Mesendoderm (in vitro differentiated cells): ENCODE measurements at regions not wholly inside any gene's neighbourhood (a gene's known extent, or its start where the extent isn't known, plus 50 kb on each side); places are given as distances from the start of the nearest gene placed in this dataset.

Source experiments
- DNase-seq: peaks from one replicate; pipeline ENCODE4 v3.0.0; 2013
- H2AK5ac ChIP-seq: 2 replicates; pipeline ENCODE4 v1.6.1; 2013; ENCODE audit warnings: low read length, inconsistent platforms
- H2BK120ac ChIP-seq: 2 replicates; pipeline ENCODE4 v1.6.1; 2013; ENCODE audit warnings: low read depth, mild to moderate bottlenecking, low read length, moderate library complexity, mixed read lengths
- H2BK15ac ChIP-seq: replicated peaks from 2 replicates; pipeline ENCODE4 v1.6.1; 2013; ENCODE audit warnings: low read depth, mild to moderate bottlenecking, moderate library complexity
- H2BK5ac ChIP-seq: 2 replicates; pipeline ENCODE4 v1.6.1; 2013; ENCODE audit warnings: low read length, inconsistent platforms
- H3K18ac ChIP-seq: 2 replicates; pipeline ENCODE4 v1.6.1; 2013; ENCODE audit warnings: mild to moderate bottlenecking, low read length, mixed read lengths
- H3K23ac ChIP-seq: one replicate; pipeline ENCODE4 v1.6.1; 2013; ENCODE audit warnings: low read length
- H3K27ac ChIP-seq: 2 replicates; pipeline ENCODE4 v1.5.1; 2013; ENCODE audit warnings: low read depth, mild to moderate bottlenecking, inconsistent platforms, low read length, moderate library complexity
- H3K27me3 ChIP-seq: 2 replicates; pipeline ENCODE4 v1.6.1; 2013; ENCODE audit warnings: low read length, control low read depth, mild to moderate bottlenecking, inconsistent platforms; ENCODE audit not compliant: insufficient read depth, poor library complexity
- H3K36me3 ChIP-seq: 2 replicates; pipeline ENCODE4 v1.6.1; 2013; ENCODE audit warnings: low read length, inconsistent platforms; ENCODE audit not compliant: control insufficient read depth, insufficient read depth
- H3K4ac ChIP-seq: one replicate; pipeline ENCODE4 v1.6.1; 2013; ENCODE audit warnings: low read depth, mild to moderate bottlenecking, low read length, moderate library complexity
- H3K4me1 ChIP-seq: 2 replicates; pipeline ENCODE4 v1.6.1; 2013; ENCODE audit warnings: low read depth, low read length, inconsistent platforms; ENCODE audit not compliant: control insufficient read depth
- H3K4me2 ChIP-seq: 2 replicates; pipeline ENCODE4 v1.6.1; 2013; ENCODE audit warnings: low read length
- H3K4me3 ChIP-seq: 2 replicates; pipeline ENCODE4 v1.5.1; 2013; ENCODE audit warnings: mild to moderate bottlenecking, low read length
- H3K56ac ChIP-seq: one replicate; pipeline ENCODE4 v1.6.1; 2013; ENCODE audit warnings: low read length
- H3K79me1 ChIP-seq: 2 replicates; pipeline ENCODE4 v1.6.1; 2013; ENCODE audit warnings: low read length, inconsistent platforms
- H3K79me2 ChIP-seq: 2 replicates; pipeline ENCODE4 v1.6.1; 2013; ENCODE audit warnings: mild to moderate bottlenecking, low read length; ENCODE audit not compliant: control insufficient read depth, insufficient read depth
- H3K9ac ChIP-seq: 2 replicates; pipeline ENCODE4 v1.6.1; 2013; ENCODE audit warnings: low read length, inconsistent platforms
- H4K5ac ChIP-seq: one replicate; pipeline ENCODE4 v1.6.1; 2013; ENCODE audit warnings: low read length
- H4K8ac ChIP-seq: one replicate; pipeline ENCODE4 v1.6.1; 2013; ENCODE audit warnings: low read depth, mild to moderate bottlenecking, control low read depth, low read length, moderate library complexity
- WGBS: extraction: QIAGEN DNeasy Blood & Tissue Kit; methylation state at CpG from one replicate; pipeline ENCODE4 v1.1.7; 2013; ENCODE audit warnings: low lambda C conversion rate, missing lambda C conversion rate; ENCODE audit not compliant: insufficient coverage; ENCODE audit errors: extremely low coverage; 5-methylcytosine and 5-hydroxymethylcytosine counted together

DNA sequence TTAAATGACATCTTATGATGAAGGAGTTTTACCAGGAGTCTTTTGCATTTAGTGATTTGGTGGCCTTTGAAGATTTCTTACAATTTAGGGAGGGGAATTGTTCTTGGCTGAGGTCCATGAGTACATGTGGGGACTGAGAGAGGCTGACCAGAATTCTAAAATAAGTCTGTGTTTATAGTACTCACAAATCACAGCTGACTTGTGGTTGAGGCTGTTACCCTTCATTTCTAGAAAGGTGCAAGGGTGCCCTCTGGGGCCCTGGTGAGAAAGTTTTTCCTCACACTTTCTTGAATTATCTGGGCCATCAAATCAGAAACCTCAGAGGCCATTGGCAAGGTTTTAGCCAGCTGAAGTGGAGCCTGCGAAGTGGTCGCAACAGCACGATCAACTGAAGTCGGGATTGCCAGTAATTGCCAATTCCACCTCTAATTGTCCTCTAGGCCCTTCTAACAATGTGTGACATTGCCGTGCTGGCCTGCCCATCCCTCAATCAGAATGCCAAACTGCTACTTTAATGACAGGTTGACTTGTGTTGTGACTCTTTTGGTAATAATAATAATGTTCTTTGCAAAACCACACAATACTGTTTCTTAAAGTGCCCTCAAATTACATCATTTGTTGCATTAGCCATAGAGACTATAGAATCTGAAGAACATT is 221.6 kb downstream of the OGFRL1 start:
- H3K18ac ChIP-seq: no peak overlapping the region
- peak; percentile 82 for DNase-seq
- H4K5ac ChIP-seq: no peak overlapping the region
- H3K9ac ChIP-seq: no peak overlapping the region
- H2BK120ac ChIP-seq: no peak overlapping the region
- no peaks in the 10 kb centered on the region for H3K27me3 ChIP-seq
- no peak overlapping the region for H3K4me2 ChIP-seq
- no peaks in the 10 kb centered on the region for H3K4me1 ChIP-seq
- no peaks in the 10 kb centered on the region for H3K36me3 ChIP-seq
- no peaks in the 10 kb centered on the region for H3K79me2 ChIP-seq
- H3K4me3 ChIP-seq: no peak overlapping the region
- H2BK5ac ChIP-seq: no peak overlapping the region
- WGBS: no CpG with 5 or more reads among the region's 5 CpGs
- H3K23ac ChIP-seq: no peak overlapping the region
- no peak overlapping the region for H3K27ac ChIP-seq
- no peak overlapping the region for H3K56ac ChIP-seq
- no peak overlapping the region for H4K8ac ChIP-seq
- no peak overlapping the region for H3K4ac ChIP-seq
- H2BK15ac ChIP-seq: no peak overlapping the region
- no peaks in the 10 kb centered on the region for H3K79me1 ChIP-seq
- H2AK5ac ChIP-seq: no peak overlapping the region

DNA sequence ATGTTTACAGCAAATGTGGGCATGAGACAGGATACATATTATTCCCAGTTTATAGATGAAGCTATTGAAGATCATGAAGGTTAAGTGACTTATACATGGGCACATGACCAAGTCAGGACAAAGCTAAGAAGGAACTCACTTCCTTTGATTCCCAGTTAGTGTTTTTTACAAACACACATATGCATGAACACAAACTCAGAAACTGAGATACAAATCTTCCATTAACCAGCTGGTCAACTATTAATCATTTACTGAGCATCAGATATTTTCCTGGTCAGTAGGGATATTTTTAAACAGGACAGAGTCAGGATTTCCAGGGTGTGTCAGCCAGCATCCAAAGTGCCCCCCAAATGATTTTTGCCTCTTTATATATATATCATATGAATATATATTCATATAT is 222.2 kb downstream of the OGFRL1 start:
- H3K36me3 ChIP-seq: no peaks in the 10 kb centered on the region
- no peak overlapping the region for H3K4me2 ChIP-seq
- no peak overlapping the region for H3K4me3 ChIP-seq
- no peak overlapping the region for H4K8ac ChIP-seq
- H3K23ac ChIP-seq: no peak overlapping the region
- no peak overlapping the region for H2BK15ac ChIP-seq
- no peak overlapping the region for H3K27ac ChIP-seq
- H2AK5ac ChIP-seq: no peak overlapping the region
- no peak overlapping the region for H3K18ac ChIP-seq
- no peak overlapping the region for H3K9ac ChIP-seq
- no peaks in the 10 kb centered on the region for H3K27me3 ChIP-seq
- no peak overlapping the region for H3K4ac ChIP-seq
- no peak for DNase-seq
- no peak overlapping the region for H2BK120ac ChIP-seq
- no peak overlapping the region for H2BK5ac ChIP-seq
- H3K4me1 ChIP-seq: no peaks in the 10 kb centered on the region
- no peaks in the 10 kb centered on the region for H3K79me1 ChIP-seq
- no peak overlapping the region for H4K5ac ChIP-seq
- H3K79me2 ChIP-seq: no peaks in the 10 kb centered on the region
- no peak overlapping the region for H3K56ac ChIP-seq

DNA sequence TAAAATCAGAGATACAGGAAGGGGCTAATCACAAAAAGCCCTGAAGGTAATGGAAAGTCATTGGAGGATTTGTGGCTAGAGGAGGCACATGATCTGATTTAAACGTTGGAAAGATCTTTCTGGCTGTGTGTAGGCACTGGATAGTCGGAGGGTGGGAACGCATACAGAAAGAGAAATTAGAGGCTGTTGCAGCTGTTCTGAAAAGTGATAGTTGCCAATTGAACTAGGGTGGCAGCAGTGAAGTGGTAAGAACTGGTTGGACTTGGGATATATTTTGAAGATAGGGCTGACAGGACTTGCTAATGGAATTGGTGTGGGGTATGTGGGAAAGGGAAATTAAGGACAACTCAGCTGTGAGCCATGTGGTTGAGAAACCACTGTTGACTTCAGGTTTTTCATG is 223.6 kb downstream of the OGFRL1 start:
- no peak overlapping the region for H3K23ac ChIP-seq
- no peak overlapping the region for H3K4me2 ChIP-seq
- no peak overlapping the region for H3K9ac ChIP-seq
- no peak overlapping the region for H4K5ac ChIP-seq
- H3K4me3 ChIP-seq: no peak overlapping the region
- no peak overlapping the region for H2BK5ac ChIP-seq
- no peaks in the 10 kb centered on the region for H3K79me2 ChIP-seq
- no peak overlapping the region for H2BK15ac ChIP-seq
- H3K27ac ChIP-seq: no peak overlapping the region
- no peak overlapping the region for H3K4ac ChIP-seq
- H3K18ac ChIP-seq: no peak overlapping the region
- WGBS: no CpG with 5 or more reads among the region's 3 CpGs
- H3K4me1 ChIP-seq: no peaks in the 10 kb centered on the region
- H4K8ac ChIP-seq: no peak overlapping the region
- no peak for DNase-seq
- no peak overlapping the region for H2AK5ac ChIP-seq
- no peaks in the 10 kb centered on the region for H3K27me3 ChIP-seq
- no peaks in the 10 kb centered on the region for H3K36me3 ChIP-seq
- H2BK120ac ChIP-seq: no peak overlapping the region
- no peak overlapping the region for H3K56ac ChIP-seq
- no peaks in the 10 kb centered on the region for H3K79me1 ChIP-seq

DNA sequence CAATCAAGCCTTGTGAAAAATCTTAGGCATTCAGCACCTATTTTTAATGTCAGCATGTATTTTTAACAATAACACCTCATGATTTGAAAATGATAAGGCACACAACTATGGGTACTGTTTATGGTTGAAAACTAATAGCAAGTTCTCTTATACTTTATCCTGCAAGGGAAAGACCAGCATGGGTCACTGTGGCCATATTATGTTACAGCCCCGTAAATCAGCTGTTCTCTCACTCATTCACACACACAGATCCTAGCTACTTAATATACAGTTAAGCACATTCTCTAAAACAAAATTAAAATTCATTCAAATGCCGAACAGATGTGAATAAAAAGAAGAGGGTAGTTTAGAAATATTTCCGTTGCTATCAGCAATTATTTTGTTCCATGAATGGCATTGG is 224.4 kb downstream of the OGFRL1 start:
- no peak overlapping the region for H3K4me3 ChIP-seq
- H3K9ac ChIP-seq: no peak overlapping the region
- no peak overlapping the region for H4K8ac ChIP-seq
- no peak for DNase-seq
- H3K18ac ChIP-seq: no peak overlapping the region
- no peak overlapping the region for H3K27ac ChIP-seq
- no peak overlapping the region for H3K4ac ChIP-seq
- H3K4me1 ChIP-seq: no peaks in the 10 kb centered on the region
- H2BK15ac ChIP-seq: no peak overlapping the region
- H2BK5ac ChIP-seq: no peak overlapping the region
- WGBS: no CpG with 5 or more reads among the region's 3 CpGs
- H2AK5ac ChIP-seq: no peak overlapping the region
- H3K56ac ChIP-seq: no peak overlapping the region
- H3K4me2 ChIP-seq: no peak overlapping the region
- no peak overlapping the region for H2BK120ac ChIP-seq
- no peaks in the 10 kb centered on the region for H3K79me1 ChIP-seq
- no peaks in the 10 kb centered on the region for H3K27me3 ChIP-seq
- no peak overlapping the region for H3K23ac ChIP-seq
- H3K36me3 ChIP-seq: no peaks in the 10 kb centered on the region
- H4K5ac ChIP-seq: no peak overlapping the region
- H3K79me2 ChIP-seq: no peaks in the 10 kb centered on the region

DNA sequence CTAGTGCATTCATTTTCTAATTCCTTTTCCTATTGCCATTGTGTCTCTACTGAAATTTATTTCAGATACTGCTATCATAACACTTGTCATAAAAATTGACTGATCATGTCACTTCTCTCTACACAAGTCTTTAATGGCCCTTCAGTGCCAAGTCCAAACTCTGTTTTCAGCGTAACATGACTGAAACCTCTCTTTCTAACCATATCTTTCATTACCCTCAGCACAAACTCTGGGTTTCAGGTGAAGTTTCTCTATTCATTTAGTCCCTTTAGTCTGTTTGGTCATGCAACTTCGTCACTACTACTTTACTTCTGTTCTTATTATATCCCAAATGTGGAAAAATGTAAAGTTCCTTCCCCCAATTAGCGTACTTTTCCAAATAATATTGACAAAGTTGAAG is 234.9 kb downstream of the OGFRL1 start:
- Histone ChIP-seq H3K56ac (no peak overlapping the region), H2AK5ac (no peak overlapping the region), H3K4me2 (no peak overlapping the region), H3K18ac (no peak overlapping the region), H2BK15ac (peak overlapping the region; percentile 57), H3K4ac (no peak overlapping the region), H3K4me1 (no peaks in the 10 kb centered on the region), H3K4me3 (no peak overlapping the region), H3K36me3 (no peaks in the 10 kb centered on the region), H4K8ac (no peak overlapping the region), H2BK5ac (no peak overlapping the region), H3K27ac (no peak overlapping the region), H2BK120ac (no peak overlapping the region), H4K5ac (no peak overlapping the region), H3K9ac (no peak overlapping the region), H3K23ac (no peak overlapping the region), H3K27me3 (no peaks in the 10 kb centered on the region), H3K79me1 (no peaks in the 10 kb centered on the region), H3K79me2 (no peaks in the 10 kb centered on the region)
- WGBS: no CpG with 5 or more reads among the region's 3 CpGs
- DNase-seq: no peak

DNA sequence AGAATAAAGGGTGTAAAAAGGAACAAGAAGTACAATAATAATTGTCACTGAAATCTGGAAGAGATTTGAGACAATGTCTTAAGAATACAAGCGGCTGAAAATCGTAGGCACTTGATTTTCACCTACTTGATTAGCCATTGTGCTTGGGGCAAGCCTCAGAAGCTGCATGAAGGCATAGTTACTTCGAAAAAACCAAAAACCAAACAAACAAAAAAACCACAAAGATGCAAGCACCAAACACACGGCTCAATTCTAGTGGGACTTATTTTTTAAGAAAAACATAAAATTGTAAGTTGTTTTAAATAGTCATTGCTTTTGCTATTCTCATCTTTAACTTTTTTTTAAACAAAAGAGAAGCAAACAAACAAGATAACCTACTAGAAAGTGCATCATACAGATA is 235.6 kb downstream of the OGFRL1 start:
- no peaks in the 10 kb centered on the region for H3K27me3 ChIP-seq
- no peak overlapping the region for H4K5ac ChIP-seq
- H3K23ac ChIP-seq: no peak overlapping the region
- WGBS: no CpG with 5 or more reads among the region's 4 CpGs
- H3K4me3 ChIP-seq: no peak overlapping the region
- H3K36me3 ChIP-seq: no peaks in the 10 kb centered on the region
- H3K79me1 ChIP-seq: no peaks in the 10 kb centered on the region
- H3K27ac ChIP-seq: no peak overlapping the region
- H2BK5ac ChIP-seq: no peak overlapping the region
- H3K56ac ChIP-seq: no peak overlapping the region
- no peaks in the 10 kb centered on the region for H3K4me1 ChIP-seq
- H2AK5ac ChIP-seq: no peak overlapping the region
- H3K9ac ChIP-seq: no peak overlapping the region
- H3K18ac ChIP-seq: no peak overlapping the region
- H4K8ac ChIP-seq: no peak overlapping the region
- no peak overlapping the region for H3K4ac ChIP-seq
- no peak overlapping the region for H2BK15ac ChIP-seq
- no peak for DNase-seq
- no peaks in the 10 kb centered on the region for H3K79me2 ChIP-seq
- no peak overlapping the region for H3K4me2 ChIP-seq
- H2BK120ac ChIP-seq: no peak overlapping the region
